GM23338 (cell line): ENCODE measurements at regions not wholly inside any gene's neighbourhood (a gene's known extent, or its start where the extent isn't known, plus 50 kb on each side); places are given as distances from the start of the nearest gene placed in this dataset.

Experiments used
- ATAC-seq: fragments of 200-7000 bp; cut with Tn5 transposase; 3 replicates; pipeline ENCODE4 v1.9.1; 2020
- DNase-seq: peaks from one replicate; pipeline ENCODE4 v3.0.0-alpha.2; 2015; ENCODE audit warnings: low spot score
- H2AFZ ChIP-seq: fragments of 200-600 bp; sonication (generic); 2 replicates; pipeline ENCODE4 v1.8.0; 2016; ENCODE audit warnings: antibody characterized with exemption, mild to moderate bottlenecking, moderate library complexity
- H3F3A ChIP-seq: fragments of 200-600 bp; sonication (generic); replicated peaks from 2 replicates; pipeline ENCODE4 v1.8.0; 2017; ENCODE audit warnings: antibody characterized with exemption, mixed run types, low read depth
- H3K27ac ChIP-seq: fragments of 200-600 bp; sonication (generic); 2 replicates; pipeline ENCODE4 v1.6.1; 2016; ENCODE audit warnings: low read depth
- H3K27me3 ChIP-seq: fragments of 200-600 bp; sonication (generic); 2 replicates; pipeline ENCODE4 v1.8.0; 2016; ENCODE audit warnings: mild to moderate bottlenecking, mixed run types, moderate library complexity; ENCODE audit not compliant: insufficient read depth
- H3K36me3 ChIP-seq: fragments of 200-600 bp; sonication (generic); 2 replicates; pipeline ENCODE4 v1.8.0; 2016; ENCODE audit warnings: mild to moderate bottlenecking; ENCODE audit not compliant: insufficient read depth
- H3K4me1 ChIP-seq: fragments of 200-600 bp; sonication (generic); 2 replicates; pipeline ENCODE4 v1.8.0; 2016; ENCODE audit warnings: mild to moderate bottlenecking, moderate library complexity; ENCODE audit not compliant: insufficient read depth
- H3K4me2 ChIP-seq: fragments of 200-600 bp; sonication (generic); 2 replicates; pipeline ENCODE4 v1.7.1; 2017; ENCODE audit warnings: mixed run types
- H3K4me3 ChIP-seq: fragments of 200-600 bp; sonication (generic); 2 replicates; pipeline ENCODE4 v1.6.1; 2016; ENCODE audit warnings: mixed run types
- H3K79me2 ChIP-seq: fragments of 200-600 bp; sonication (generic); replicated peaks from 2 replicates; pipeline ENCODE4 v1.8.0; 2017; ENCODE audit warnings: mild to moderate bottlenecking; ENCODE audit not compliant: insufficient read depth
- H3K9me2 ChIP-seq: fragments of 200-600 bp; sonication (generic); 2 replicates; pipeline ENCODE4 v1.8.0; 2017; ENCODE audit not compliant: insufficient read depth
- H4K20me1 ChIP-seq: fragments of 200-600 bp; sonication (generic); replicated peaks from 2 replicates; pipeline ENCODE4 v1.8.0; 2017; ENCODE audit warnings: mild to moderate bottlenecking; ENCODE audit not compliant: insufficient read depth
- H3K27ac Mint-ChIP-seq: 2 replicates; pipeline ENCODE4 v1.8.0; 2020; ENCODE audit warnings: inconsistent platforms, mild to moderate bottlenecking, moderate library complexity, mixed read lengths
- H3K27me3 Mint-ChIP-seq: 3 replicates; pipeline ENCODE4 v1.8.0; 2022; ENCODE audit warnings: low read depth, mild to moderate bottlenecking, moderate library complexity, mixed read lengths, inconsistent platforms; ENCODE audit not compliant: insufficient read depth, poor library complexity
- H3K36me3 Mint-ChIP-seq: 3 replicates; pipeline ENCODE4 v1.8.0; 2021; ENCODE audit warnings: low read depth, mild to moderate bottlenecking, inconsistent platforms, moderate library complexity, mixed read lengths
- H3K4me1 Mint-ChIP-seq: 3 replicates; pipeline ENCODE4 v1.8.0; 2020; ENCODE audit warnings: mild to moderate bottlenecking, inconsistent platforms, mixed read lengths
- H3K4me3 Mint-ChIP-seq: 3 replicates; pipeline ENCODE4 v1.8.0; 2021; ENCODE audit warnings: moderate library complexity, mild to moderate bottlenecking, inconsistent platforms, mixed read lengths
- H3K9me3 Mint-ChIP-seq: 3 replicates; pipeline ENCODE4 v1.8.0; 2020; ENCODE audit warnings: moderate library complexity, mild to moderate bottlenecking, inconsistent platforms, mixed read lengths
- CREB1 ChIP-seq: fragments of 250-450 bp; sonication (Bioruptor Pico); IDR thresholded peaks from 2 replicates; pipeline ENCODE4 v1.5.0; 2020; ENCODE audit warnings: low read depth, mild to moderate bottlenecking, moderate library complexity
- CTCF ChIP-seq, 2 experiments: fragments of 200-600 bp in 1 of 2; sonication (generic) in 1 of 2; conservative IDR thresholded peaks; 2 replicates each; pipeline versions ENCODE4 v1.5.1 to v1.6.1; 2016 to 2017; ENCODE audit warnings: antibody characterized with exemption in 2 of 2, low read depth in 2 of 2, mild to moderate bottlenecking in 2 of 2, moderate library complexity in 1 of 2
- ETS1 ChIP-seq: IDR thresholded peaks from 2 replicates; pipeline ENCODE4 v1.6.1; 2016; ENCODE audit warnings: antibody characterized with exemption
- EZH2 ChIP-seq: fragments of 200-600 bp; sonication (generic); IDR thresholded peaks from one replicate; pipeline ENCODE4 v1.8.0; 2017; ENCODE audit warnings: antibody characterized with exemption, mild to moderate bottlenecking, low read depth; ENCODE audit not compliant: unreplicated experiment
- EZH2phosphoT487 ChIP-seq: fragments of 200-600 bp; sonication (generic); IDR thresholded peaks from one replicate; pipeline ENCODE4 v1.8.1; 2018; ENCODE audit warnings: antibody characterized with exemption; ENCODE audit not compliant: unreplicated experiment
- JUNB ChIP-seq: IDR thresholded peaks from one replicate; pipeline ENCODE4 v1.6.1; 2016; ENCODE audit warnings: antibody characterized with exemption; ENCODE audit not compliant: unreplicated experiment
- NANOG ChIP-seq: IDR thresholded peaks from 2 replicates; pipeline ENCODE4 v1.6.1; 2016; ENCODE audit warnings: antibody characterized with exemption, borderline replicate concordance
- POLR2AphosphoS5 ChIP-seq: IDR thresholded peaks from 2 replicates; pipeline ENCODE4 v1.6.1; 2016; ENCODE audit warnings: antibody characterized with exemption, low read depth
- REST ChIP-seq: IDR thresholded peaks from one replicate; pipeline ENCODE4 v1.6.1; 2018; ENCODE audit warnings: antibody characterized with exemption; ENCODE audit not compliant: unreplicated experiment
- STAT1 ChIP-seq: IDR thresholded peaks from one replicate; pipeline ENCODE4 v1.6.1; 2016; ENCODE audit warnings: antibody characterized with exemption; ENCODE audit not compliant: unreplicated experiment
- ZNF114 ChIP-seq: fragments of 250-450 bp; sonication (Bioruptor Pico); IDR thresholded peaks from 2 replicates; pipeline ENCODE4 v1.5.0; 2020; ENCODE audit warnings: mild to moderate bottlenecking, moderate library complexity
- ZNF331 ChIP-seq: fragments of 250-450 bp; sonication (Bioruptor Pico); IDR thresholded peaks from 2 replicates; pipeline ENCODE4 v1.5.0; 2020; ENCODE audit warnings: low read depth, mild to moderate bottlenecking, moderate library complexity
- ZNF462 ChIP-seq: fragments of 250-450 bp; sonication (Bioruptor Pico); IDR thresholded peaks from 2 replicates; pipeline ENCODE4 v1.5.0; 2020; ENCODE audit warnings: mild to moderate bottlenecking, moderate library complexity

GRCh38 chr7:106568002-106568679 lies 92.8 kb downstream of the CCDC71L start:
- H3K4me1 Mint-ChIP-seq = peaks cover 10% of the 10 kb centered on the region
- Histone ChIP-seq H4K20me1 (no peaks in the 10 kb centered on the region), H3K79me2 (no peaks in the 10 kb centered on the region), H3K9me2 (peaks cover 18% of the 10 kb centered on the region), H3F3A (no peaks in the 10 kb centered on the region), H3K36me3 (no peaks in the 10 kb centered on the region), H3K4me2 (no peak overlapping the region), H3K4me1 (peaks cover 5% of the 10 kb centered on the region; the same call in 1 of the 2 replicates), H3K27me3 (no peaks in the 10 kb centered on the region), H3K27ac (peak overlapping the region; percentile 3; the same call in 1 of the 2 replicates), H3K4me3 (no peak overlapping the region), H2AFZ (0 out of 2 replicates have a peak overlapping the region, but pooled peaks have one; percentile 85)
- ATAC-seq (no peak), DNase-seq (no peak)
- H3K27me3 Mint-ChIP-seq = peaks cover 3% of the 10 kb centered on the region
- H3K36me3 Mint-ChIP-seq = peaks cover 16% of the 10 kb centered on the region
- no peak overlapping the region for H3K4me3 Mint-ChIP-seq
- peak overlapping the region; percentile 99 for H3K27ac Mint-ChIP-seq
- H3K9me3 Mint-ChIP-seq = peaks cover 14% of the 10 kb centered on the region
- TF ChIP-seq NANOG = no peak
- TF ChIP-seq JUNB = no peak
- TF ChIP-seq EZH2phosphoT487 = no peak
- TF ChIP-seq CREB1 (CRISPR knock-in tag) = no peak
- no peak for TF ChIP-seq ZNF114 (CRISPR knock-in tag)
- no peak for TF ChIP-seq POLR2AphosphoS5
- TF ChIP-seq STAT1 = no peak
- TF ChIP-seq ZNF462 = no peak
- TF ChIP-seq ETS1 = no peak
- TF ChIP-seq REST = no peak
- TF ChIP-seq CTCF (conservative IDR thresholded peaks at IDR 0.05; ENCODE audit: low read depth in 2 of 2) = no peak
- no peak for TF ChIP-seq ZNF331 (CRISPR knock-in tag)
- no peak for TF ChIP-seq EZH2
